Endothelial cell (in vitro differentiated cells): ENCODE measurements at regions not wholly inside any gene's neighbourhood (a gene's known extent, or its start where the extent isn't known, plus 50 kb on each side); places are given as distances from the start of the nearest gene placed in this dataset.

ENCODE experiments used
- DNase-seq: peaks from one replicate; pipeline ENCODE4 v3.0.0; 2021; ENCODE audit warnings: low spot score
- H3K27ac Mint-ChIP-seq: one replicate; pipeline ENCODE4 v1.8.0; 2021; ENCODE audit warnings: mixed read lengths, inconsistent platforms; ENCODE audit not compliant: unreplicated experiment
- H3K27me3 Mint-ChIP-seq: one replicate; pipeline ENCODE4 v1.8.0; 2021; ENCODE audit warnings: mild to moderate bottlenecking, moderate library complexity, mixed read lengths, inconsistent platforms; ENCODE audit not compliant: unreplicated experiment
- H3K36me3 Mint-ChIP-seq: one replicate; pipeline ENCODE4 v1.8.0; 2021; ENCODE audit warnings: mild to moderate bottlenecking, low read depth, mixed read lengths, inconsistent platforms; ENCODE audit not compliant: unreplicated experiment
- H3K4me1 Mint-ChIP-seq: one replicate; pipeline ENCODE4 v1.8.0; 2021; ENCODE audit warnings: mild to moderate bottlenecking, mixed read lengths, inconsistent platforms; ENCODE audit not compliant: unreplicated experiment
- H3K4me3 Mint-ChIP-seq: one replicate; pipeline ENCODE4 v1.8.0; 2021; ENCODE audit warnings: mild to moderate bottlenecking, mixed read lengths, inconsistent platforms; ENCODE audit not compliant: unreplicated experiment
- H3K9me3 Mint-ChIP-seq: one replicate; pipeline ENCODE4 v1.8.0; 2021; ENCODE audit warnings: mixed read lengths, inconsistent platforms; ENCODE audit not compliant: unreplicated experiment
- TF ChIP-seq, protein P1 (sequence below): fragments of 200-600 bp; sonication (generic); IDR thresholded peaks from one replicate; pipeline ENCODE4 v1.5.0; 2021; ENCODE audit warnings: antibody characterized with exemption; ENCODE audit not compliant: unreplicated experiment

DNA sequence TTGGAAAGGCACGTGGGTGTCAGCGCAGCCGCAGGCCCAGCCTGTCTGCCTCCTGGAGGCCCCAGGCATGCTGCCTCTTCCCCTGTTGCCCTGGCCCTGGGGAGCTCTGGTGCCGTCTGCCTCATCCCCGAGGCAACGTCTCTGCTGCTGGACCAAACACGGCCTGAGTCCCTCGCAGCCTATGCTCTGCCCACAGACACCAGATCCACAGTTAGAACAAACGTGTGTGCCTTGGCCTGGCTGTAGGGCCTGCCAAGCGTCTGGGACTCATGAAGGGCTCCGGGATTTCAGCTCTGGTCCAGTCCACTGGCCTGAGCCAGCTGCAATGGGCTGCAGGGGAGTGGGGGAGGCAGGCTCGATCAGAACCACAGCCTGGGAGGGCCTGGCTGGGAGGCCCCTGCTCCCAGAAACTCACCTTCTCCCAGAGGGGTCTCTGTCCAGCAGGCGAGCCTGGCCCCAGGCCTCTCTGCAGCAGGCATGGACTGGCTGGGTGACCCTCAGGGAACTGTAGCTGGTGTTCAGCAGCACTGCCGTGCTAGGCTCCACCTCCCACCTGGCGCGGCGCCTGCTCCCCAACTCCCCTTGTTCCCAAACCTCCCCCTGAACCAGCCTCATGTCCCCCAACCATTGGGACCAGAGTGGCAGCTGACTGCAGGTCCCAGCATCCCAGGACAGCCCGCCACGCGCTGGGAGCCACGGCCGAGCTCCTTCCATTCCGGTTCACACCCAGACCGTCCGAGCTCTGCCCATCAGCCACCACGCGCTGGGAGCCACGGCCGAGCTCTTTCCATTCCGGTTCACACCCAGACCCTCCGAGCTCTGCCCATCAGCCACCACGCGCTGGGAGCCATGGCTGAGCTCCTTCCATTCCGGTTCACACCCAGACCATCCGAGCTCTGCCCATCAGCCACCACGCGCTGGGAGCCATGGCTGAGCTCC, 197.0 kb downstream of the DLL1 start:
- Mint-ChIP-seq H3K4me3 (no peak overlapping the region), H3K4me1 (peaks cover 3% of the 10 kb centered on the region), H3K9me3 (no peaks in the 10 kb centered on the region), H3K36me3 (no peaks in the 10 kb centered on the region), H3K27ac (no peak overlapping the region), H3K27me3 (peaks cover 2% of the 10 kb centered on the region)
- DNase-seq: no peak
- TF ChIP-seq, protein P1, sequence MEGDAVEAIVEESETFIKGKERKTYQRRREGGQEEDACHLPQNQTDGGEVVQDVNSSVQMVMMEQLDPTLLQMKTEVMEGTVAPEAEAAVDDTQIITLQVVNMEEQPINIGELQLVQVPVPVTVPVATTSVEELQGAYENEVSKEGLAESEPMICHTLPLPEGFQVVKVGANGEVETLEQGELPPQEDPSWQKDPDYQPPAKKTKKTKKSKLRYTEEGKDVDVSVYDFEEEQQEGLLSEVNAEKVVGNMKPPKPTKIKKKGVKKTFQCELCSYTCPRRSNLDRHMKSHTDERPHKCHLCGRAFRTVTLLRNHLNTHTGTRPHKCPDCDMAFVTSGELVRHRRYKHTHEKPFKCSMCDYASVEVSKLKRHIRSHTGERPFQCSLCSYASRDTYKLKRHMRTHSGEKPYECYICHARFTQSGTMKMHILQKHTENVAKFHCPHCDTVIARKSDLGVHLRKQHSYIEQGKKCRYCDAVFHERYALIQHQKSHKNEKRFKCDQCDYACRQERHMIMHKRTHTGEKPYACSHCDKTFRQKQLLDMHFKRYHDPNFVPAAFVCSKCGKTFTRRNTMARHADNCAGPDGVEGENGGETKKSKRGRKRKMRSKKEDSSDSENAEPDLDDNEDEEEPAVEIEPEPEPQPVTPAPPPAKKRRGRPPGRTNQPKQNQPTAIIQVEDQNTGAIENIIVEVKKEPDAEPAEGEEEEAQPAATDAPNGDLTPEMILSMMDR: no peak

GRCh38 chr6:170093276-170093657, 197.6 kb downstream of the DLL1 start:
- Mint-ChIP-seq H3K27ac (no peak overlapping the region), H3K4me3 (no peak overlapping the region), H3K36me3 (no peaks in the 10 kb centered on the region), H3K4me1 (peaks cover 3% of the 10 kb centered on the region), H3K9me3 (no peaks in the 10 kb centered on the region), H3K27me3 (peaks cover 2% of the 10 kb centered on the region)
- TF ChIP-seq, protein P1: no peak
- DNase-seq: no peak

- Mint-ChIP-seq H3K36me3 (no peaks in the 10 kb centered on the region), H3K4me3 (no peak overlapping the region), H3K9me3 (no peaks in the 10 kb centered on the region), H3K4me1 (peaks cover 5% of the 10 kb centered on the region), H3K27me3 (peaks cover 2% of the 10 kb centered on the region), H3K27ac (no peak overlapping the region)
- TF ChIP-seq, protein P1: no peak
- no peak for DNase-seq
Observed at GRCh38 chr6:170092826-170093225, 198.1 kb downstream of the DLL1 start.

DNA sequence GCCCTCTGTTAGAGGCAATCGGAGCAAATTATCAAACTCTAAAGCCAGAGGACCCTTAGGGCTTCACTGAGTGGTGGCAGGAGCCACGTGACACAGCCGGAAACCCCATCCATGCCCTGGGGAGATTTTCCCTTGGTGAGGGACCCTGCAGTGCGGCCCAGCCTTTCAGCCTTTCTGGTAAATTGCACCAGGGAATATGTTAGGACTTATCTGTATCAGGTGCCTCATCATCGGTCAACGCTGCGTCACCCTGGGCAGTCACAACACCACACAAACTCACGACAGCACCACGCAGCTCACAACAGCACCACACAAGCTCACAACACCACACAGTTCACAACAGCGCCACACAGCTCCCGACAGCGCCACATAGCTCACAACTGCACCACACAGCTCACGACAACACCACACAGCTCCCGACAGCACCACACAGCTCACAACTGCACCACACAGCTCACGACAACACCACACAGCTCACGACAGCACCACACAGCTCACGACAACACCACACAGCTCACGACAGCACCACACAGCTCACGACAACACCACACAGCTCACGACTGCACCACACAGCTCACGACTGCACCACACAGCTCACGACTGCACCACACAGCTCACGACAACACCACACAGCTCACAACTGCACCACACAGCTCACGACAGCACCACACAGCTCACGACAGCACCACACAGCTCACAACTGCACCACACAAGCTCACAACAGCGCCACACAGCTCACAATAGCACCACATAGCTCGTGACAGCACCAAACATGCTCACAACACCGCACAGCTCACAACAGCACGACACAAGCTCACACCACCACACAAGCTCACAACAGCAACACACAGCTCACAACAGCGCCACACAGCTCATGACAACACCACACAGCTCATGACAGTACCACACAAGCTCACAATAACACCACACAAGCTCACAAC, 199.0 kb downstream of the DLL1 start:
- TF ChIP-seq, protein P1: no peak
- Mint-ChIP-seq H3K27me3 (peaks cover 2% of the 10 kb centered on the region), H3K27ac (no peak overlapping the region), H3K36me3 (no peaks in the 10 kb centered on the region), H3K4me1 (peaks cover 5% of the 10 kb centered on the region), H3K4me3 (no peak overlapping the region), H3K9me3 (no peaks in the 10 kb centered on the region)
- DNase-seq: no peak
